GM12892 (cell line): ENCODE measurements at regions not wholly inside any gene's neighbourhood (a gene's known extent, or its start where the extent isn't known, plus 50 kb on each side); places are given as distances from the start of the nearest gene placed in this dataset.

Experiments used
- POLR2A ChIP-seq: IDR thresholded peaks from 2 replicates; pipeline ENCODE4 v1.6.1; 2011; ENCODE audit warnings: low read depth, low read length, control low read depth
- POLR2AphosphoS5 ChIP-seq: IDR thresholded peaks from 2 replicates; pipeline ENCODE4 v1.6.1; 2011; ENCODE audit warnings: low read depth, low read length, control low read depth
- TAF1 ChIP-seq: IDR thresholded peaks from 2 replicates; pipeline ENCODE4 v1.6.1; 2011; ENCODE audit warnings: low read depth, mild to moderate bottlenecking, control low read depth, low read length, borderline replicate concordance

DNA sequence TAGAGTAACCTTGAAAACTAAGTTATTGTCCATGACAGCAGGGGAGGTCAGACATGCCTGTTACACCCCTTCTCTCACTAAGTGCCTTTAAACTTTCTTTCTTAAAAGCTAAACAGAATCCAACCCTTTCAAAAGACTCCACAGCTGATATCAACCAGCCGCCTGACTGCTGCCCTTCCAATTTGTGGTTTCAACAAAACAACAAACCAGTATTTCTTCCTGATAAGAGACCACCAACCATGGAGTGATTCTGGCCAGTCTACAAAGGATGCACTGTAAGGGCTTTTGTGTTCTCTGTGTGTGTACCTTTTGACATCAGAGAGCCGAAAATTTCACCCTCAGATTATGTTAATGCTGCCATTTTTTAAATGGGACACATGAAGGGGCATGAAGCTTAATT lies 1204.2 kb downstream of the ROBO2 start:
- no peak for TF ChIP-seq POLR2AphosphoS5
- no peak for TF ChIP-seq POLR2A
- no peak for TF ChIP-seq TAF1
